K562 (cell line): ENCODE measurements at regions not wholly inside any gene's neighbourhood (a gene's known extent, or its start where the extent isn't known, plus 50 kb on each side); places are given as distances from the start of the nearest gene placed in this dataset.

ENCODE experiments used
- ATAC-seq: fragments of 200-7000 bp; cut with Tn5 transposase; 3 replicates; pipeline ENCODE4 v1.9.1; 2020; ENCODE audit warnings: moderate library complexity
- BruUV-seq: library from RNA; stranded (reverse); fragments of 400-500 nt; replicated peaks from 2 replicates; lab custom pipeline; 2021; lab: Mats Ljungman, UMichigan
- CTCF ChIA-PET: fragments of 300-600 bp; formaldehyde crosslinking; extraction: SDS; loops from one replicate; lab custom pipeline; 2021; ENCODE audit warnings: low intra/inter-chr PET ratio; lab: Yijun Ruan, JAX
- POLR2A ChIA-PET: fragments of 300-600, 350-650 bp; sonication (Branson Sonifier 250); formaldehyde crosslinking; extraction: SDS; loops from one replicate; lab custom pipeline; 2021; ENCODE audit warnings: antibody characterized with exemption, inconsistent platforms; lab: Yijun Ruan, JAX
- DNase-seq, 4 experiments: peaks; one replicate each; pipeline versions ENCODE4 v3.0.0 to v3.0.0-alpha.2; 2011 to 2018; ENCODE audit warnings: low spot score in 3 of 4, mixed read lengths in 3 of 4; ENCODE audit errors: extremely low read depth in 1 of 4
- FAIRE-seq: peaks from 2 replicates; lab custom pipeline; 2011; peaks lifted over from hg19 to GRCh38; lab: Jason Lieb, UNC
- H2AFZ ChIP-seq: 2 replicates; pipeline ENCODE4 v1.6.0; 2011; ENCODE audit warnings: low read depth, low read length, control low read depth, inconsistent platforms
- H3K27ac ChIP-seq: fragments of 200-600 bp; 3 replicates; pipeline ENCODE4 v1.8.0; 2011; ENCODE audit warnings: low read depth, mild to moderate bottlenecking, control low read depth, inconsistent platforms, low read length, moderate library complexity, mixed read lengths; ENCODE audit errors: extremely low read depth
- H3K27me3 ChIP-seq, 2 experiments: fragments of 300-600 bp in 1 of 2; 2 replicates in 1 of 2; 3 replicates in 1 of 2; pipeline versions ENCODE4 v1.6.0 to v1.8.0; 2011; ENCODE audit warnings: inconsistent platforms in 2 of 2, low read length in 2 of 2, mild to moderate bottlenecking in 1 of 2, mixed read lengths in 1 of 2, moderate library complexity in 1 of 2; ENCODE audit not compliant: control insufficient read depth in 2 of 2, insufficient read depth in 2 of 2
- H3K36me3 ChIP-seq: fragments of 300-600 bp; 3 replicates; pipeline ENCODE4 v1.8.0; 2011; ENCODE audit warnings: mild to moderate bottlenecking, low read length, inconsistent platforms; ENCODE audit not compliant: control insufficient read depth, insufficient read depth
- H3K4me1 ChIP-seq, 2 experiments: fragments of 200-600 bp in 1 of 2; replicated peaks in 1 of 2; 2 replicates in 1 of 2; 3 replicates in 1 of 2; pipeline versions ENCODE4 v1.5.1 to v1.8.0; 2011; ENCODE audit warnings: inconsistent platforms in 2 of 2, low read length in 2 of 2, mild to moderate bottlenecking in 1 of 2, mixed read lengths in 1 of 2, moderate library complexity in 1 of 2; ENCODE audit not compliant: control insufficient read depth in 2 of 2, insufficient read depth in 2 of 2
- H3K4me2 ChIP-seq: 2 replicates; pipeline ENCODE4 v1.6.1; 2011; ENCODE audit warnings: low read length, control low read depth, inconsistent platforms, mixed read lengths; ENCODE audit not compliant: insufficient read depth
- H3K4me3 ChIP-seq: fragments of 200-600 bp; sonication (generic), shearing (Covaris generic); 2 replicates; pipeline ENCODE4 v1.5.1; 2016; ENCODE audit warnings: control low read depth, inconsistent platforms
- H3K79me2 ChIP-seq: fragments of 200-600 bp; 3 replicates; pipeline ENCODE4 v1.8.0; 2011; ENCODE audit warnings: low read length, inconsistent platforms; ENCODE audit not compliant: control insufficient read depth, insufficient read depth
- H3K9ac ChIP-seq, 2 experiments: 2 replicates each; pipeline versions ENCODE4 v1.6.0 to v1.6.1; 2011; ENCODE audit warnings: low read depth in 2 of 2, low read length in 2 of 2, control low read depth in 1 of 2, inconsistent platforms in 1 of 2, mild to moderate bottlenecking in 1 of 2, mixed read lengths in 1 of 2; ENCODE audit not compliant: insufficient read depth in 1 of 2
- H3K9me1 ChIP-seq: one replicate; pipeline ENCODE4 v1.6.0; 2011; ENCODE audit warnings: inconsistent platforms, mild to moderate bottlenecking, low read length, moderate library complexity; ENCODE audit not compliant: control insufficient read depth, insufficient read depth
- H3K9me3 ChIP-seq: replicated peaks from 2 replicates; pipeline ENCODE4 v1.5.1; 2011; ENCODE audit warnings: low read depth, low read length, inconsistent platforms; ENCODE audit not compliant: control insufficient read depth, insufficient read depth
- H4K20me1 ChIP-seq: replicated peaks from 2 replicates; pipeline ENCODE4 v1.6.1; 2011; ENCODE audit warnings: low read length, inconsistent platforms, mixed read lengths; ENCODE audit not compliant: control insufficient read depth, insufficient read depth
- JUND ChIP-seq, 2 experiments: IDR thresholded peaks; 2 replicates in 1 of 2; 3 replicates in 1 of 2; pipeline ENCODE4 v1.6.1; 2011; ENCODE audit warnings: borderline replicate concordance in 2 of 2, low read depth in 2 of 2, low read length in 2 of 2, improper control_type of control experiment in 1 of 2, missing biosample characterization in 1 of 2, missing genetic modification characterization in 1 of 2, missing genetic modification reagents in 1 of 2
- NFIC ChIP-seq: fragments of 450-650 bp; IDR thresholded peaks from 2 replicates; pipeline ENCODE4 v1.6.1; 2017; ENCODE audit warnings: mild to moderate bottlenecking, inconsistent platforms
- POLR2AphosphoS2 ChIP-seq: IDR thresholded peaks from 2 replicates; pipeline ENCODE4 v1.6.1; 2012; ENCODE audit warnings: low read length, improper control_type of control experiment
- ZNF830 ChIP-seq: fragments of 250-450 bp; sonication (Bioruptor Pico); IDR thresholded peaks from 2 replicates; pipeline ENCODE4 v1.5.0; 2021; ENCODE audit warnings: mild to moderate bottlenecking
- WGBS: fragments of 100-300 bp; shearing (Covaris generic); methylation state at CpG from one replicate; pipeline ENCODE4 v1.1.6; 2016; ENCODE audit warnings: low coverage, mixed read lengths; ENCODE audit not compliant: insufficient coverage; ENCODE audit errors: missing lambda C conversion rate; 5-methylcytosine and 5-hydroxymethylcytosine counted together
- in situ Hi-C: fragments of 300-500 bp; cut with MboI; formaldehyde crosslinking; loops from 4 replicates; pipeline ENCODE4 v1.15.0; 2018; ENCODE audit warnings: inconsistent platforms, mixed read lengths
- intact Hi-C: fragments of 100-400 bp; cut with micrococcal nuclease; formaldehyde crosslinking; loops from 2 replicates; pipeline ENCODE4 v1.14.2; 2022
- TF ChIP-seq, protein P1 (sequence below): sonication (generic); formaldehyde crosslinking; IDR thresholded peaks from 2 replicates; pipeline ENCODE4 v1.8.0; 2022; ENCODE audit warnings: mild to moderate bottlenecking, missing genetic modification reagents
- TF ChIP-seq, protein P2 (sequence below): sonication (generic); formaldehyde crosslinking; IDR thresholded peaks from 2 replicates; pipeline ENCODE4 v1.8.1; 2023; ENCODE audit warnings: mild to moderate bottlenecking, missing genetic modification reagents

DNA sequence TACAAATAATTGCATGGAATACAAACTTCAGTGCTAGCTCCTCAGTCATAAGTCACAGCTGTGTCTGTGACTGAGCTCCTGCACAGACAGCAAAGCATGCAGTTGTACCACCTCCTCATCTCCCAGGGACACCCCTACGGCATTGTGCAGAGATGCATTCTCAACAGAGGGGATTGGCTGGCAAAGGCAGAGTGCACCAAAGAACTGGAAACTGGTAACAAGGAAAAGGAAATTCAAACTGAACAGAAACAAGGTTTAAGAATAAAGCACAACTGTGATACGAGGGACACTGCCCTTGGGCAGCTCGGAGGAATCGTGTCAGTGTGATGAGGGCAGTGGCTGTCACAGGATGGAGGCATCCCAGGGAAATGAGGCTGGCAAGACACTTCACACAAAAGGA, 126.1 kb upstream of the SOX1 start:
- POLR2A ChIA-PET = no interaction called here
- Histone ChIP-seq H3K27me3 (peaks cover 0 to 3% of the 10 kb centered on the region in 2 experiments; a peak in 2 of 5 replicates), H2AFZ (no peak overlapping the region), H4K20me1 (no peaks in the 10 kb centered on the region), H3K27ac (no peak overlapping the region), H3K4me3 (no peak overlapping the region), H3K9ac (no peak overlapping the region), H3K9me1 (no peaks in the 10 kb centered on the region), H3K4me2 (no peak overlapping the region), H3K79me2 (no peaks in the 10 kb centered on the region), H3K4me1 (no peaks in the 10 kb centered on the region), H3K9me3 (no peaks in the 10 kb centered on the region), H3K36me3 (no peaks in the 10 kb centered on the region)
- intact Hi-C loops (no loop called here), in situ Hi-C loops (no loop called here)
- CTCF ChIA-PET = no interaction called here
- TF ChIP-seq NFIC = no peak
- TF ChIP-seq ZNF830 (CRISPR knock-in tag) = no peak
- WGBS = 0% methylated on average over 2 of the region's 4 CpGs
- BruUV-seq = no TSS peak
- DNase-seq = no peak
- no peak for ATAC-seq
- FAIRE-seq = no peak

GRCh38 chr13:111941845-111942447, 125.0 kb upstream of the SOX1 start:
- Histone ChIP-seq H3K9me3 (no peaks in the 10 kb centered on the region), H4K20me1 (no peaks in the 10 kb centered on the region), H3K9ac (no peak overlapping the region), H3K4me1 (no peaks in the 10 kb centered on the region), H3K4me3 (no peak overlapping the region), H3K79me2 (no peaks in the 10 kb centered on the region), H3K36me3 (no peaks in the 10 kb centered on the region), H3K27me3 (peaks cover 0 to 8% of the 10 kb centered on the region in 2 experiments; a peak in 2 of 5 replicates), H2AFZ (no peak overlapping the region), H3K27ac (no peak overlapping the region), H3K9me1 (no peaks in the 10 kb centered on the region), H3K4me2 (no peak overlapping the region)
- WGBS = 1% methylated on average over 8 of the region's 8 CpGs
- no peak for FAIRE-seq
- intact Hi-C loops = no loop called here
- ChIA-PET POLR2A (no interaction called here), CTCF (no interaction called here)
- no peak for ATAC-seq
- DNase-seq = no peak
- in situ Hi-C loops = no loop called here
- no TSS peak for BruUV-seq
- TF ChIP-seq JUND (IDR thresholded peaks at IDR 0.05; ENCODE audit: borderline replicate concordance, low read depth, low read length) (no peak), JUND (tag; IDR thresholded peaks at IDR 0.05; ENCODE audit: borderline replicate concordance, low read depth, low read length) (no peak), POLR2AphosphoS2 (no peak)
- TF ChIP-seq, protein P1, sequence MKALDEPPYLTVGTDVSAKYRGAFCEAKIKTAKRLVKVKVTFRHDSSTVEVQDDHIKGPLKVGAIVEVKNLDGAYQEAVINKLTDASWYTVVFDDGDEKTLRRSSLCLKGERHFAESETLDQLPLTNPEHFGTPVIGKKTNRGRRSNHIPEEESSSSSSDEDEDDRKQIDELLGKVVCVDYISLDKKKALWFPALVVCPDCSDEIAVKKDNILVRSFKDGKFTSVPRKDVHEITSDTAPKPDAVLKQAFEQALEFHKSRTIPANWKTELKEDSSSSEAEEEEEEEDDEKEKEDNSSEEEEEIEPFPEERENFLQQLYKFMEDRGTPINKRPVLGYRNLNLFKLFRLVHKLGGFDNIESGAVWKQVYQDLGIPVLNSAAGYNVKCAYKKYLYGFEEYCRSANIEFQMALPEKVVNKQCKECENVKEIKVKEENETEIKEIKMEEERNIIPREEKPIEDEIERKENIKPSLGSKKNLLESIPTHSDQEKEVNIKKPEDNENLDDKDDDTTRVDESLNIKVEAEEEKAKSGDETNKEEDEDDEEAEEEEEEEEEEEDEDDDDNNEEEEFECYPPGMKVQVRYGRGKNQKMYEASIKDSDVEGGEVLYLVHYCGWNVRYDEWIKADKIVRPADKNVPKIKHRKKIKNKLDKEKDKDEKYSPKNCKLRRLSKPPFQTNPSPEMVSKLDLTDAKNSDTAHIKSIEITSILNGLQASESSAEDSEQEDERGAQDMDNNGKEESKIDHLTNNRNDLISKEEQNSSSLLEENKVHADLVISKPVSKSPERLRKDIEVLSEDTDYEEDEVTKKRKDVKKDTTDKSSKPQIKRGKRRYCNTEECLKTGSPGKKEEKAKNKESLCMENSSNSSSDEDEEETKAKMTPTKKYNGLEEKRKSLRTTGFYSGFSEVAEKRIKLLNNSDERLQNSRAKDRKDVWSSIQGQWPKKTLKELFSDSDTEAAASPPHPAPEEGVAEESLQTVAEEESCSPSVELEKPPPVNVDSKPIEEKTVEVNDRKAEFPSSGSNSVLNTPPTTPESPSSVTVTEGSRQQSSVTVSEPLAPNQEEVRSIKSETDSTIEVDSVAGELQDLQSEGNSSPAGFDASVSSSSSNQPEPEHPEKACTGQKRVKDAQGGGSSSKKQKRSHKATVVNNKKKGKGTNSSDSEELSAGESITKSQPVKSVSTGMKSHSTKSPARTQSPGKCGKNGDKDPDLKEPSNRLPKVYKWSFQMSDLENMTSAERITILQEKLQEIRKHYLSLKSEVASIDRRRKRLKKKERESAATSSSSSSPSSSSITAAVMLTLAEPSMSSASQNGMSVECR (CRISPR knock-in tag) = no peak
- TF ChIP-seq, protein P2, sequence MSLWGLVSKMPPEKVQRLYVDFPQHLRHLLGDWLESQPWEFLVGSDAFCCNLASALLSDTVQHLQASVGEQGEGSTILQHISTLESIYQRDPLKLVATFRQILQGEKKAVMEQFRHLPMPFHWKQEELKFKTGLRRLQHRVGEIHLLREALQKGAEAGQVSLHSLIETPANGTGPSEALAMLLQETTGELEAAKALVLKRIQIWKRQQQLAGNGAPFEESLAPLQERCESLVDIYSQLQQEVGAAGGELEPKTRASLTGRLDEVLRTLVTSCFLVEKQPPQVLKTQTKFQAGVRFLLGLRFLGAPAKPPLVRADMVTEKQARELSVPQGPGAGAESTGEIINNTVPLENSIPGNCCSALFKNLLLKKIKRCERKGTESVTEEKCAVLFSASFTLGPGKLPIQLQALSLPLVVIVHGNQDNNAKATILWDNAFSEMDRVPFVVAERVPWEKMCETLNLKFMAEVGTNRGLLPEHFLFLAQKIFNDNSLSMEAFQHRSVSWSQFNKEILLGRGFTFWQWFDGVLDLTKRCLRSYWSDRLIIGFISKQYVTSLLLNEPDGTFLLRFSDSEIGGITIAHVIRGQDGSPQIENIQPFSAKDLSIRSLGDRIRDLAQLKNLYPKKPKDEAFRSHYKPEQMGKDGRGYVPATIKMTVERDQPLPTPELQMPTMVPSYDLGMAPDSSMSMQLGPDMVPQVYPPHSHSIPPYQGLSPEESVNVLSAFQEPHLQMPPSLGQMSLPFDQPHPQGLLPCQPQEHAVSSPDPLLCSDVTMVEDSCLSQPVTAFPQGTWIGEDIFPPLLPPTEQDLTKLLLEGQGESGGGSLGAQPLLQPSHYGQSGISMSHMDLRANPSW (CRISPR knock-in tag) = no peak
